GM12878 (cell line): ENCODE measurements at regions not wholly inside any gene's neighbourhood (a gene's known extent, or its start where the extent isn't known, plus 50 kb on each side); places are given as distances from the start of the nearest gene placed in this dataset.

Experiments
- ATAC-seq: fragments of 200-7000 bp; cut with Tn5 transposase; 3 replicates; pipeline ENCODE4 v1.9.1; 2020; ENCODE audit warnings: mild to moderate bottlenecking, moderate library complexity
- BruUV-seq: library from RNA; stranded (reverse); fragments of 400-500 nt; replicated peaks from 2 replicates; lab custom pipeline; 2021; lab: Mats Ljungman, UMichigan
- CTCF ChIA-PET: fragments of 300-600 bp; sonication (Branson Sonifier 250); formaldehyde crosslinking; extraction: SDS; loops from one replicate; lab custom pipeline; 2021; ENCODE audit warnings: inconsistent platforms; lab: Yijun Ruan, JAX
- POLR2A ChIA-PET: fragments of 350-600 bp; formaldehyde crosslinking; extraction: SDS; loops from one replicate; lab custom pipeline; 2021; ENCODE audit warnings: inconsistent platforms; lab: Charles Lee
- RAD21 ChIA-PET: fragments of 300-600 bp; sonication (Branson Sonifier 250); formaldehyde crosslinking; loops from one replicate; lab custom pipeline; 2023; ENCODE audit warnings: antibody characterized with exemption; ENCODE audit not compliant: unreplicated experiment; lab: Charles Lee
- SMC1A ChIA-PET: fragments of 300-600 bp; sonication (Branson Sonifier 250); formaldehyde crosslinking; loops from one replicate; lab custom pipeline; 2023; ENCODE audit not compliant: unreplicated experiment, uncharacterized antibody; lab: Charles Lee
- DNase-seq: peaks from one replicate; pipeline ENCODE4 v3.0.0-alpha.2; 2011; ENCODE audit warnings: low read depth, low spot score
- FAIRE-seq: peaks from 3 replicates; lab custom pipeline; 2011; peaks lifted over from hg19 to GRCh38; lab: Jason Lieb, UNC
- H2AFZ ChIP-seq: 2 replicates; pipeline ENCODE4 v1.6.0; 2011; ENCODE audit warnings: low read depth, low read length, control low read depth; ENCODE audit not compliant: control insufficient read depth
- H3K27ac ChIP-seq: 2 replicates; pipeline ENCODE4 v1.5.1; 2011; ENCODE audit warnings: control low read depth; ENCODE audit not compliant: control insufficient read depth, insufficient read depth
- H3K27me3 ChIP-seq, 2 experiments: replicated peaks in 1 of 2; 2 replicates each; pipeline versions ENCODE4 v1.6.0 to v1.6.1; 2011; ENCODE audit warnings: low read length in 1 of 2; ENCODE audit not compliant: control insufficient read depth in 2 of 2, insufficient read depth in 2 of 2
- H3K36me3 ChIP-seq, 2 experiments: 2 replicates each; pipeline ENCODE4 v1.5.1; 2011; ENCODE audit warnings: low read length in 1 of 2; ENCODE audit not compliant: control insufficient read depth in 2 of 2, insufficient read depth in 2 of 2
- H3K4me1 ChIP-seq: 2 replicates; pipeline ENCODE4 v1.6.1; 2011; ENCODE audit warnings: mild to moderate bottlenecking, low read length, moderate library complexity, mixed read lengths; ENCODE audit not compliant: control insufficient read depth, insufficient read depth
- H3K4me2 ChIP-seq: 2 replicates; pipeline ENCODE4 v1.6.0; 2011; ENCODE audit warnings: control low read depth; ENCODE audit not compliant: control insufficient read depth, insufficient read depth
- H3K4me3 ChIP-seq: fragments of 200-600 bp; sonication (generic); 2 replicates; pipeline ENCODE4 v1.5.1; 2016
- H3K79me2 ChIP-seq: 2 replicates; pipeline ENCODE4 v1.6.0; 2011; ENCODE audit warnings: low read length; ENCODE audit not compliant: control insufficient read depth, insufficient read depth
- H3K9ac ChIP-seq: 2 replicates; pipeline ENCODE4 v1.8.0; 2011; ENCODE audit warnings: low read length, control low read depth, mixed read lengths; ENCODE audit not compliant: control insufficient read depth, insufficient read depth
- H3K9me3 ChIP-seq: replicated peaks from 3 replicates; pipeline ENCODE4 v1.5.1; 2011; ENCODE audit warnings: mild to moderate bottlenecking, low read length; ENCODE audit not compliant: control insufficient read depth, insufficient read depth
- H4K20me1 ChIP-seq: 2 replicates; pipeline ENCODE4 v1.6.0; 2011; ENCODE audit not compliant: control insufficient read depth, insufficient read depth
- ATF7 ChIP-seq: fragments of 450-650 bp; IDR thresholded peaks from 2 replicates; pipeline ENCODE4 v1.6.1; 2016; ENCODE audit warnings: low read depth, mild to moderate bottlenecking
- BMI1 ChIP-seq: fragments of 450-650 bp; IDR thresholded peaks from 2 replicates; pipeline ENCODE4 v1.6.1; 2016; ENCODE audit warnings: mild to moderate bottlenecking, moderate library complexity, borderline replicate concordance
- CBFB ChIP-seq: IDR thresholded peaks from 2 replicates; pipeline ENCODE4 v1.6.1; 2016; ENCODE audit warnings: antibody characterized with exemption, low read depth
- CREM ChIP-seq: IDR thresholded peaks from 2 replicates; pipeline ENCODE4 v1.6.1; 2014; ENCODE audit warnings: antibody characterized with exemption, low read depth
- IRF5 ChIP-seq: fragments of 450-650 bp; IDR thresholded peaks from 2 replicates; pipeline ENCODE4 v1.6.1; 2017; ENCODE audit warnings: borderline replicate concordance
- NFYA ChIP-seq: IDR thresholded peaks from 2 replicates; pipeline ENCODE4 v1.6.1; 2011; ENCODE audit warnings: low read depth, mild to moderate bottlenecking, low read length, improper control_type of control experiment, borderline replicate concordance
- PML ChIP-seq: IDR thresholded peaks from 2 replicates; pipeline ENCODE4 v1.6.1; 2012; ENCODE audit warnings: low read length, inconsistent platforms
- RAD21 ChIP-seq: IDR thresholded peaks from 2 replicates; pipeline ENCODE4 v1.6.1; 2011; ENCODE audit warnings: mild to moderate bottlenecking, low read depth, low read length, moderate library complexity; ENCODE audit not compliant: insufficient read depth
- SMC3 ChIP-seq: IDR thresholded peaks from 2 replicates; pipeline ENCODE4 v1.6.1; 2011; ENCODE audit warnings: low read length, improper control_type of control experiment, borderline replicate concordance
- SRF ChIP-seq, 2 experiments: IDR thresholded peaks; 2 replicates each; pipeline ENCODE4 v1.6.1; 2011; ENCODE audit warnings: low read depth in 2 of 2, low read length in 2 of 2, mild to moderate bottlenecking in 1 of 2, moderate library complexity in 1 of 2
- WGBS: methylation state at CpG from one replicate; pipeline ENCODE4 v1.1.6; 2016; ENCODE audit warnings: low lambda C conversion rate; ENCODE audit not compliant: insufficient replicate concordance, insufficient coverage; ENCODE audit errors: missing lambda C conversion rate; 5-methylcytosine and 5-hydroxymethylcytosine counted together
- in situ Hi-C: fragments of 300-500 bp; cut with MboI; formaldehyde crosslinking; loops from 9 replicates; pipeline ENCODE4 v1.14.3; 2018; ENCODE audit warnings: mixed read lengths
- intact Hi-C: fragments of 100-400 bp; cut with micrococcal nuclease; formaldehyde crosslinking; loops from one replicate; pipeline ENCODE4 v1.14.2; 2022; ENCODE audit not compliant: unreplicated experiment
- TF ChIP-seq, protein P1 (sequence below): fragments of 150-350 bp; IDR thresholded peaks from 2 replicates; pipeline ENCODE4 v1.6.1; 2014; ENCODE audit warnings: mild to moderate bottlenecking, low read depth, low read length
- TF ChIP-seq, protein P2 (sequence below): fragments of 450-650 bp; IDR thresholded peaks from 2 replicates; pipeline ENCODE4 v1.6.1; 2016; ENCODE audit warnings: mild to moderate bottlenecking

DNA sequence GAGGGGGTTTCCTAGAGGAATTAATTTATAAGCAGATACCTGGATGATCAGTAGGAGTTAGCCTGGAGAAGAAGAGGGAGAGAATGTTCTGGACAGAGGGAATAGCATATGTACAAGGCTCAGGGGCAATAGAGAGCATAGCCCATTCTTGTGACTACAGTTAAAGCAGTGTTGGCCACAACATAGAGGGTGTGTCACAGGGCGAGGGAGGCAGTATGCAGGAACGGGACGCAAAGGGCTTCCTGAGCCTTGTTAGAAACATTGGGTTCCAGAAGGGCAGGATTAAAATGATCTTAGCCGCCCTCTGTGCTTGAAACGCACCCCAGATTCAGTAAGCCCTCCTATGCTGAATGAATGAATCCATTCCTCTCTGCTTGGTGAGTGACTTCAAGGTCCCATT lies 142.2 kb upstream of the PWP1 start:
- Histone ChIP-seq H4K20me1 (no peaks in the 10 kb centered on the region), H3K4me2 (no peak overlapping the region), H3K36me3 (no peaks in the 10 kb centered on the region), H3K9ac (no peak overlapping the region), H3K27ac (no peak overlapping the region), H3K27me3 (no peaks in the 10 kb centered on the region), H3K4me1 (no peaks in the 10 kb centered on the region), H3K9me3 (no peaks in the 10 kb centered on the region)
- in situ Hi-C loops, result no loop called here
- ATAC-seq (no peak), FAIRE-seq (no peak), DNase-seq (no peak)
- ChIA-PET CTCF (no interaction called here), RAD21 (no interaction called here), POLR2A (no interaction called here)
- BruUV-seq, result no TSS peak
- intact Hi-C loops, result no loop called here
- WGBS, result 71% methylated on average over 5 of the region's 5 CpGs
- TF ChIP-seq SRF (IDR thresholded peaks at IDR 0.05; ENCODE audit: low read depth in 2 of 2, low read length in 2 of 2) (no peak), CREM (no peak), SMC3 (no peak), RAD21 (no peak), ATF7 (no peak), CBFB (no peak)
- TF ChIP-seq, protein P1, sequence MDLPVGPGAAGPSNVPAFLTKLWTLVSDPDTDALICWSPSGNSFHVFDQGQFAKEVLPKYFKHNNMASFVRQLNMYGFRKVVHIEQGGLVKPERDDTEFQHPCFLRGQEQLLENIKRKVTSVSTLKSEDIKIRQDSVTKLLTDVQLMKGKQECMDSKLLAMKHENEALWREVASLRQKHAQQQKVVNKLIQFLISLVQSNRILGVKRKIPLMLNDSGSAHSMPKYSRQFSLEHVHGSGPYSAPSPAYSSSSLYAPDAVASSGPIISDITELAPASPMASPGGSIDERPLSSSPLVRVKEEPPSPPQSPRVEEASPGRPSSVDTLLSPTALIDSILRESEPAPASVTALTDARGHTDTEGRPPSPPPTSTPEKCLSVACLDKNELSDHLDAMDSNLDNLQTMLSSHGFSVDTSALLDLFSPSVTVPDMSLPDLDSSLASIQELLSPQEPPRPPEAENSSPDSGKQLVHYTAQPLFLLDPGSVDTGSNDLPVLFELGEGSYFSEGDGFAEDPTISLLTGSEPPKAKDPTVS, result no peak
- TF ChIP-seq, all 136 proteins: peak for 0
- no peak overlapping the region for H3K4me3 ChIP-seq
- SMC1A ChIA-PET, result no interaction called here
- H3K79me2 ChIP-seq, result no peaks in the 10 kb centered on the region
- H2AFZ ChIP-seq, result no peak overlapping the region

- in situ Hi-C loops (no loop called here), intact Hi-C loops (no loop called here)
- H3K9ac ChIP-seq, result no peak overlapping the region
- no TSS peak for BruUV-seq
- ChIA-PET SMC1A (no interaction called here), RAD21 (no interaction called here), CTCF (no interaction called here), POLR2A (no interaction called here)
- no peaks in the 10 kb centered on the region for H4K20me1 ChIP-seq
- ATAC-seq (no peak), FAIRE-seq (no peak), DNase-seq (no peak)
- no peaks in the 10 kb centered on the region for H3K4me1 ChIP-seq
- 10% methylated on average over 4 of the region's 4 CpGs for WGBS
- no peaks in the 10 kb centered on the region for H3K9me3 ChIP-seq
- H3K27ac ChIP-seq, result no peak overlapping the region
- H3K36me3 ChIP-seq, result no peaks in the 10 kb centered on the region
- H3K4me2 ChIP-seq, result no peak overlapping the region
- H3K4me3 ChIP-seq, result no peak overlapping the region
- no peaks in the 10 kb centered on the region for H3K27me3 ChIP-seq
- H2AFZ ChIP-seq, result no peak overlapping the region
- no peaks in the 10 kb centered on the region for H3K79me2 ChIP-seq
- TF ChIP-seq BMI1 (no peak), NFYA (no peak), IRF5 (no peak), PML (no peak)
- TF ChIP-seq, protein P2, sequence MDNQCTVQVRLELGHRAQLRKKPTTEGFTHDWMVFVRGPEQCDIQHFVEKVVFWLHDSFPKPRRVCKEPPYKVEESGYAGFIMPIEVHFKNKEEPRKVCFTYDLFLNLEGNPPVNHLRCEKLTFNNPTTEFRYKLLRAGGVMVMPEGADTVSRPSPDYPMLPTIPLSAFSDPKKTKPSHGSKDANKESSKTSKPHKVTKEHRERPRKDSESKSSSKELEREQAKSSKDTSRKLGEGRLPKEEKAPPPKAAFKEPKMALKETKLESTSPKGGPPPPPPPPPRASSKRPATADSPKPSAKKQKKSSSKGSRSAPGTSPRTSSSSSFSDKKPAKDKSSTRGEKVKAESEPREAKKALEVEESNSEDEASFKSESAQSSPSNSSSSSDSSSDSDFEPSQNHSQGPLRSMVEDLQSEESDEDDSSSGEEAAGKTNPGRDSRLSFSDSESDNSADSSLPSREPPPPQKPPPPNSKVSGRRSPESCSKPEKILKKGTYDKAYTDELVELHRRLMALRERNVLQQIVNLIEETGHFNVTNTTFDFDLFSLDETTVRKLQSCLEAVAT, result no peak
Observed at GRCh38 chr12:107543841-107544240, 141.8 kb upstream of the PWP1 start.
